Nephron (organoid): ENCODE measurements at regions not wholly inside any gene's neighbourhood (a gene's known extent, or its start where the extent isn't known, plus 50 kb on each side); places are given as distances from the start of the nearest gene placed in this dataset.
"Not testable (repeated sequence)": the region's sequence is repeated elsewhere in the genome, so short reads cannot be mapped to it uniquely, and the experiment has no call there.

Experiments
- H3K27ac Mint-ChIP-seq, 3 experiments: 2 replicates each; pipeline ENCODE4 v1.8.0; 2020; ENCODE audit warnings: mixed read lengths in 3 of 3, mild to moderate bottlenecking in 2 of 3, moderate library complexity in 1 of 3
- H3K27me3 Mint-ChIP-seq: 2 replicates; pipeline ENCODE4 v1.8.0; 2021; ENCODE audit warnings: low read depth, mild to moderate bottlenecking, moderate library complexity, mixed read lengths
- H3K36me3 Mint-ChIP-seq: 2 replicates; pipeline ENCODE4 v1.8.0; 2020; ENCODE audit warnings: low read depth, mixed read lengths
- H3K4me1 Mint-ChIP-seq: 2 replicates; pipeline ENCODE4 v1.8.0; 2020; ENCODE audit warnings: mixed read lengths
- H3K4me3 Mint-ChIP-seq, 3 experiments: 2 replicates each; pipeline ENCODE4 v1.8.0; 2020; ENCODE audit warnings: mild to moderate bottlenecking in 3 of 3, mixed read lengths in 3 of 3, moderate library complexity in 2 of 3
- H3K9me3 Mint-ChIP-seq: 2 replicates; pipeline ENCODE4 v1.8.0; 2020; ENCODE audit warnings: mixed read lengths
- CTCF ChIP-seq, 3 experiments: fragments of 200-600 bp; sonication (generic); IDR thresholded peaks; one replicate each; pipeline ENCODE4 v1.5.0; 2021; ENCODE audit warnings: antibody characterized with exemption in 3 of 3; ENCODE audit not compliant: unreplicated experiment in 3 of 3

DNA sequence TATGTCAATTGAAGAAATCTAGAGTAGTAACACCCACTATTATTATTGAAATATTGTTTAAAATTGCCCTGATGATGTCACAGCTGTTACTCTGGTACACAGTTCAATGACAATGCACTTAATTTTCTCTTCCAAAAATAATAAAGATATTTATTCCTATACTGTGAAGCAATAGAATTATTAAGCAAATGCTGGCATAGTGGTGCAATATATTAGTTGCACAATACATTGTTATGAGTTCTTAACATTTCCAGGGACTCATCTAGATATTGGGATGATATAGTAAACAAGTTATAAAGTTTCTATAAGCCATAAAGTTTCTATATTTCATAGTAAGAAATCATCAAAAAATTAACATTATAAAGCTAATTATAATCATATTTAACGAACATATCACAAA is 897.8 kb downstream of the LRFN5 start:
- H3K9me3 Mint-ChIP-seq = no peaks in the 10 kb centered on the region
- H3K36me3 Mint-ChIP-seq = no peaks in the 10 kb centered on the region
- no peak for TF ChIP-seq CTCF (IDR thresholded peaks at IDR 0.05; ENCODE audit: unreplicated experiment in 3 of 3)
- H3K27me3 Mint-ChIP-seq = no peaks in the 10 kb centered on the region
- no peak overlapping the region for H3K27ac Mint-ChIP-seq
- no peaks in the 10 kb centered on the region for H3K4me1 Mint-ChIP-seq
- no peak overlapping the region for H3K4me3 Mint-ChIP-seq

GRCh38 chr14:42499137-42499536 is 892.5 kb downstream of the LRFN5 start:
- H3K4me3 Mint-ChIP-seq = no peak overlapping the region
- H3K36me3 Mint-ChIP-seq = no peaks in the 10 kb centered on the region
- peaks cover 2% of the 10 kb centered on the region for H3K9me3 Mint-ChIP-seq
- H3K4me1 Mint-ChIP-seq = no peaks in the 10 kb centered on the region
- H3K27me3 Mint-ChIP-seq = no peaks in the 10 kb centered on the region
- no peak overlapping the region for H3K27ac Mint-ChIP-seq
- no peak for TF ChIP-seq CTCF (IDR thresholded peaks at IDR 0.05; ENCODE audit: unreplicated experiment in 3 of 3)

DNA sequence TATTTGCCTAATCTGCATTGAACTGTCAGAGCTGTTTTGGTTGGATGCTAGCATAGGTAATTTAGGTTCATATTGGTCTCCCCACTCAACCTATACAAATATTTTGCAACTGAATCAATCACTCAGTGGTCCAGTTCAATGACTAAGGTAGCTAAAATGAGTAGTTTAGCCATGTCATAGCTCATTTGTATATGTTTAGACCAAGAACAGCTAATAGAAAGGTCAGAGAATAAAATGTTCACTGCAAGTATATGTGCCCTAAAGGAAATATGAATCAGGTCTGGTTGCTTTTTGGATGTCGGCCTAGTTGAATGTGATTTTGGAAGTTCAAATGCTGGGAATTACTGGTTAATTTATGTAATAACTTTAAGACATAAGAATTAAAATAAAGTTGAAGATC is 883.9 kb downstream of the LRFN5 start:
- no peaks in the 10 kb centered on the region for H3K27me3 Mint-ChIP-seq

GRCh38 chr14:42488965-42489364 is 882.3 kb downstream of the LRFN5 start:
- no peak overlapping the region for H3K4me3 Mint-ChIP-seq
- no peaks in the 10 kb centered on the region for H3K36me3 Mint-ChIP-seq
- H3K27ac Mint-ChIP-seq = no peak overlapping the region
- H3K9me3 Mint-ChIP-seq = no peaks in the 10 kb centered on the region
- H3K27me3 Mint-ChIP-seq = no peaks in the 10 kb centered on the region
- no peak for TF ChIP-seq CTCF (IDR thresholded peaks at IDR 0.05; ENCODE audit: unreplicated experiment in 3 of 3)
- H3K4me1 Mint-ChIP-seq = no peaks in the 10 kb centered on the region

More for the DNA sequence above, 883.9 kb downstream of the LRFN5 start:
- no peak for TF ChIP-seq CTCF (IDR thresholded peaks at IDR 0.05; ENCODE audit: unreplicated experiment in 3 of 3)
- H3K4me3 Mint-ChIP-seq = no peak overlapping the region
- no peaks in the 10 kb centered on the region for H3K9me3 Mint-ChIP-seq
- no peak overlapping the region for H3K27ac Mint-ChIP-seq
- no peaks in the 10 kb centered on the region for H3K36me3 Mint-ChIP-seq
- H3K4me1 Mint-ChIP-seq = no peaks in the 10 kb centered on the region

- not testable (repeated sequence) for H3K27me3 Mint-ChIP-seq, H3K9me3 Mint-ChIP-seq, H3K36me3 Mint-ChIP-seq, H3K4me1 Mint-ChIP-seq, H3K27ac Mint-ChIP-seq, H3K4me3 Mint-ChIP-seq
Observed at GRCh38 chr14:42482345-42482971, 875.8 kb downstream of the LRFN5 start.

DNA sequence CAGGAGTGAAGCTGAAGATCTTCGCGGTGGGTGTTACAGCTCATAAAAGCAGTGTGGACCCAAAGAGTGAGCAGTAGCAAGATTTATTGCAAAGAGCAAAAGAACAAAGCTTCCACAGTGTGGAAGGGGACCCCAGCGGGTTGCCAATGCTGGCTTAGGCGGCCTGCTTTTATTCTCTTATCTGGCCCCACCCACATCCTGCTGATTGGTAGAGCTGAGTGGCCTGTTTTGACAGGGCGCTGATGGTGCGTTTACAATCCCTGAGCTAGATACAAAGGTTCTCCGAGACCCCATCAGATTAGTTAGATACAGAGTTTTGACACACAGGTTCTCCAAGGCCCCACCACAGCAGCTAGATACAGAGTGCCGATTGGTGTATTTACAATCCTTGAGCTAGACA is 875.0 kb downstream of the LRFN5 start:
- H3K4me1 Mint-ChIP-seq, H3K27ac Mint-ChIP-seq, H3K4me3 Mint-ChIP-seq, H3K9me3 Mint-ChIP-seq, H3K36me3 Mint-ChIP-seq, H3K27me3 Mint-ChIP-seq: not testable (repeated sequence)

DNA sequence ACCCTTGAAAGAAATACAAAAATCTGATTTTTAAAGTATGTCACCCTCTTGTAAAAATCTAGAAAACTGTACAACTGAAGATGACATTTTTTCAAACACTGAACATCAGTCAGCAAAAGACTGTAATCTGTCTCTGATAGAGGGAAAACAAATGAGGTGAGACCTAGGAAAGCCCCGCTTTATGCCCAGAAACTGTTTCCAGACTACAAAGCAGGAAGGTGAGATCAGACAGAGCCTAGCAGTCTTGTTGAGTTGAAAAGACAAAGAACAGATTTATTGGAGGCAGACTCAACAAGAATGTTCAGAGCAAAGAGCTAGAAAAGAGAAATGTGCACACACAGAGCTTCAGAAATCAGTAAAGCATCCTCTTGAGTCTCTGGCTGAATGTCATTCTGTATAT is 873.6 kb downstream of the LRFN5 start:
- Mint-ChIP-seq H3K4me3 (no peak overlapping the region), H3K4me1 (no peaks in the 10 kb centered on the region), H3K27me3 (no peaks in the 10 kb centered on the region), H3K9me3 (no peaks in the 10 kb centered on the region), H3K36me3 (no peaks in the 10 kb centered on the region), H3K27ac (peak overlapping the region in 1 of 3 experiments; percentile 6)
- no peak for TF ChIP-seq CTCF (IDR thresholded peaks at IDR 0.05; ENCODE audit: unreplicated experiment in 3 of 3)
